ENCODE measurements at regions not wholly inside any gene's neighbourhood (a gene's known extent, or its start where the extent isn't known, plus 50 kb on each side); places are given as distances from the start of the nearest gene placed in this dataset.
"Not testable (repeated sequence)": the region's sequence is repeated elsewhere in the genome, so short reads cannot be mapped to it uniquely, and the experiment has no call there.

DNA sequence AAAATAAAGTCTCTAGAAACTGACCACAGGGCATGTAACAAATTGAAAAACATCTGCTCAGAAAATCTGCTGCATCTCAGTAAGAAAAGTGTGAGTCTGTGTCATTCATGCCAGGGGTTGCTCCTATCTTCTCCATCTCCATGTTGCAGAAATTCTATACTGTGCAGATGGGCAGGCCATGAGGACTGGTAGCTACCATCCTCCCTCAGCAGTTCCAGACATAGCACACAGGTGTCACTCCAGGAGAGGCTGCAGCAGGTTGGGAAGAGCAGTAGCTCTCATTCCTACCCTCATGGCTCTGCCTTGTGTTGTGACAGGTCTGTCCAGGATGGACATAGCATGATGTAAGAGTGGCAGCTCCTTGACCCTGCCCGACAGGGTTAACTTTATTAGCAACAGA, 173.4 kb downstream of the NDUFS4 start:
- no peak for DNase-seq (ENCODE audit: low spot score)
- no peak overlapping the region for H3K27ac ChIP-seq
- ChIA-PET POLR2A (ENCODE audit: low non-redundant PET) (no interaction called here), CTCF (interaction anchor here (0.6 kb wide), 1 partner anchor 62 kb away, joined by 4 read pairs; no protein-coding TSS in a partner anchor)
- no peak for TF ChIP-seq CTCF (conservative IDR thresholded peaks at IDR 0.05; ENCODE audit: low read depth)

GRCh38 chr5:53738105-53738504, 177.7 kb downstream of the NDUFS4 start:
- no peak for TF ChIP-seq CTCF (conservative IDR thresholded peaks at IDR 0.05; ENCODE audit: low read depth)
- DNase-seq (ENCODE audit: low spot score) = no peak
- POLR2A ChIA-PET (ENCODE audit: low non-redundant PET) = no interaction called here
- CTCF ChIA-PET = interaction anchor here (0.7 kb wide), 1 partner anchor 1049 kb away, joined by 3 read pairs; no protein-coding TSS in a partner anchor
- H3K27ac ChIP-seq = no peak overlapping the region

GRCh38 chr5:53739111-53739510, 178.7 kb downstream of the NDUFS4 start:
- ChIA-PET POLR2A (ENCODE audit: low non-redundant PET) (no interaction called here), CTCF (no interaction called here)
- H3K27ac ChIP-seq = no peak overlapping the region
- TF ChIP-seq CTCF (conservative IDR thresholded peaks at IDR 0.05; ENCODE audit: low read depth) = no peak
- no peak for DNase-seq (ENCODE audit: low spot score)

DNA sequence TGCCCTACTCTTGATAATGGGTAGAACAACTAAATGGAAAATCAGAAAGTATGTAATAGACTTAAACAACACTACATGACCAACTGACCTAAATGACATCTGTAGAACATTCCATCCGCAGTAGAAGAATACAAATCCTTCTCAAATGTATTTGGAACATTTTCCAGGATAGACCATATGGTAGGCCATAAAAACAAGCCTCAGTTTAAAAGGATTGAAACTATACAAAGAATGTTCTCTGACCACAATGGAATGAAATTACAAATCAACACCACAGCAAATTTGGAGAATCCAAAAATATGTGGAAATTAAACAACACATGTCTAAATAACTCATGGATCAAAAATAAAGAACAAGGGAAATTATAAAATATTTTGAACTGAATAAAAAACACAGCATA, 189.2 kb downstream of the NDUFS4 start:
- no peak overlapping the region for H3K27ac ChIP-seq
- TF ChIP-seq CTCF (conservative IDR thresholded peaks at IDR 0.05; ENCODE audit: low read depth) = no peak
- ChIA-PET POLR2A (ENCODE audit: low non-redundant PET) (no interaction called here), CTCF (no interaction called here)
- DNase-seq (ENCODE audit: low spot score) = no peak

DNA sequence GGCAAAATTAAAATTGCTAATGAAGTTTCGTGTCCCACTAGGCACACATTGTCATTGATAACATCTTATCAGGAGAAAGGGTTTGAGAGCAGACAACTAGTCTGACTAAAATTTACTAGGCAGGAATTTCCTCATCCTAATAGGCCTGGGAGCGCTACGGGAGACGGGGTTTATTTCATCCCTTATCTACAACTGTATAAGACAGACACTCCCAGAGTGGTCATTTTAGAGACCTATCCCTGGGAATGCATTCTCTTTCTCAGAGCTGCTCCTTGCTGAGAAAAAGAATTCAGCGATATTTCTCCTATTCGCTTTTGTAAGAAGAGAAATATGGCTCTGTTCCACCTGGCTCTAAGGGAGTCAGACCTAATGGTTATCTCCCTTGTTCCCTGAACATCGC, 191.8 kb downstream of the NDUFS4 start:
- H3K27ac ChIP-seq; DNase-seq (ENCODE audit: low spot score); POLR2A ChIA-PET (ENCODE audit: low non-redundant PET): not testable (repeated sequence)
- CTCF ChIA-PET = interaction anchor here (0.7 kb wide), 1 partner anchor 231 kb away, joined by 3 read pairs; no protein-coding TSS in a partner anchor

DNA sequence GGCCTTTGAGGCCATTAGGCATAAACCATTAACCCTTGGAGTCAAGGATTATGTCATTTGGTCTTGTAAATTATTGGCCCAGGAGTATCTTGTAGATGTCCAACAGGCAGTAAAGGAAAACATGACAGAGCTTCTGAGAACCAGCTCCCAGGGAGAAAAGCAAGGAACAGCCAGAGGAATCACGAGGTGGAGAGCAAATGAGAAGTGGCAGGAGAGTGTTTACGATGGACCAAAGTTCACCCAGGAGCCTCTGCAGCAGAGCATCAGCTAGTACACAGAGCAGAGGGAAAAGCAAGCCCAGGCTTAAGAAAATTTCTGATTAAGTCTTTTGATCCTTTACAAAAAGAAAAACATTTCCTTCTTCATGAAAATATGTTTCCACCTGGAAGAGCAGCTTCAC, 206.2 kb downstream of the NDUFS4 start:
- no peak overlapping the region for H3K27ac ChIP-seq
- POLR2A ChIA-PET (ENCODE audit: low non-redundant PET) = no interaction called here
- CTCF ChIA-PET = interaction anchor here (0.5 kb wide), 1 partner anchor 15 kb away, joined by 3 read pairs; no protein-coding TSS in a partner anchor
- TF ChIP-seq CTCF (conservative IDR thresholded peaks at IDR 0.05; ENCODE audit: low read depth) = no peak
- DNase-seq (ENCODE audit: low spot score) = no peak

GRCh38 chr5:53777864-53778618, 217.6 kb downstream of the NDUFS4 start:
- ChIA-PET POLR2A (ENCODE audit: low non-redundant PET) (no interaction called here), CTCF (no interaction called here)
- no peak overlapping the region for H3K27ac ChIP-seq
- no peak for TF ChIP-seq CTCF (conservative IDR thresholded peaks at IDR 0.05; ENCODE audit: low read depth)
- DNase-seq (ENCODE audit: low spot score) = no peak
